Loucy (cell line): ENCODE measurements at regions not wholly inside any gene's neighbourhood (a gene's known extent, or its start where the extent isn't known, plus 50 kb on each side); places are given as distances from the start of the nearest gene placed in this dataset.

ENCODE experiments used
- EZH2phosphoT487 ChIP-seq: fragments of 200-600 bp; IDR thresholded peaks from 2 replicates; pipeline ENCODE4 v1.6.1; 2018; ENCODE audit warnings: antibody characterized with exemption, mild to moderate bottlenecking, moderate library complexity, borderline replicate concordance
- TF ChIP-seq, protein P1 (sequence below): fragments of 200-600 bp; sonication (generic); conservative IDR thresholded peaks from 2 replicates; pipeline ENCODE4 v1.5.1; 2014; ENCODE audit warnings: mild to moderate bottlenecking, antibody characterized with exemption, low read length

- TF ChIP-seq, protein P1, sequence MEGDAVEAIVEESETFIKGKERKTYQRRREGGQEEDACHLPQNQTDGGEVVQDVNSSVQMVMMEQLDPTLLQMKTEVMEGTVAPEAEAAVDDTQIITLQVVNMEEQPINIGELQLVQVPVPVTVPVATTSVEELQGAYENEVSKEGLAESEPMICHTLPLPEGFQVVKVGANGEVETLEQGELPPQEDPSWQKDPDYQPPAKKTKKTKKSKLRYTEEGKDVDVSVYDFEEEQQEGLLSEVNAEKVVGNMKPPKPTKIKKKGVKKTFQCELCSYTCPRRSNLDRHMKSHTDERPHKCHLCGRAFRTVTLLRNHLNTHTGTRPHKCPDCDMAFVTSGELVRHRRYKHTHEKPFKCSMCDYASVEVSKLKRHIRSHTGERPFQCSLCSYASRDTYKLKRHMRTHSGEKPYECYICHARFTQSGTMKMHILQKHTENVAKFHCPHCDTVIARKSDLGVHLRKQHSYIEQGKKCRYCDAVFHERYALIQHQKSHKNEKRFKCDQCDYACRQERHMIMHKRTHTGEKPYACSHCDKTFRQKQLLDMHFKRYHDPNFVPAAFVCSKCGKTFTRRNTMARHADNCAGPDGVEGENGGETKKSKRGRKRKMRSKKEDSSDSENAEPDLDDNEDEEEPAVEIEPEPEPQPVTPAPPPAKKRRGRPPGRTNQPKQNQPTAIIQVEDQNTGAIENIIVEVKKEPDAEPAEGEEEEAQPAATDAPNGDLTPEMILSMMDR = no peak
- no peak for TF ChIP-seq EZH2phosphoT487
These were observed 87.2 kb upstream of the IVNS1ABP start for GRCh38 chr1:185404291-185404690.
